COLO668 (cell line): ENCODE measurements at regions not wholly inside any gene's neighbourhood (a gene's known extent, or its start where the extent isn't known, plus 50 kb on each side); places are given as distances from the start of the nearest gene placed in this dataset.
"Not testable (repeated sequence)": the region's sequence is repeated elsewhere in the genome, so short reads cannot be mapped to it uniquely, and the experiment has no call there.

Experiments used
- DNase-seq: peaks from one replicate; lab custom pipeline; 2025; ENCODE audit not compliant: unreplicated experiment; lab: John Stamatoyannopoulos, UW

DNA sequence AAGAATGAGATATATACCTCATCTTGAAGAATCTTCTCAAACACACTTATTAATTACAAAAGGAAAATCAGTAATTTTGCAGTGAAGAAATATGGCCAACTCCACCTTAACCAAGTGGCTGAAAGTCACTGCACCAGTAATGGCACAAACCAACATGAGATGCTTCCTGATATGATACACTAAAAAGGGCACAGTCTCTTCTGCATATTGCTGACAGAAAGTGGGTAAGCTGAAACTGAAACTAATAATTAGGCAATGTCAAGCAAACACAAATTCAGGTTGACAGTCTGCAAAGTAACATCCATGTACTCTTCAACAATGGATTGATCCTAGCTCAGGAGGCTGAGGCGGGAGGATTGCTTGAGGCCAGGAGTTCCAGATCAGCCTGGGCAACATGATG lies 56.1 kb downstream of the ZNF22 start:
- DNase-seq = not testable (repeated sequence)

DNA sequence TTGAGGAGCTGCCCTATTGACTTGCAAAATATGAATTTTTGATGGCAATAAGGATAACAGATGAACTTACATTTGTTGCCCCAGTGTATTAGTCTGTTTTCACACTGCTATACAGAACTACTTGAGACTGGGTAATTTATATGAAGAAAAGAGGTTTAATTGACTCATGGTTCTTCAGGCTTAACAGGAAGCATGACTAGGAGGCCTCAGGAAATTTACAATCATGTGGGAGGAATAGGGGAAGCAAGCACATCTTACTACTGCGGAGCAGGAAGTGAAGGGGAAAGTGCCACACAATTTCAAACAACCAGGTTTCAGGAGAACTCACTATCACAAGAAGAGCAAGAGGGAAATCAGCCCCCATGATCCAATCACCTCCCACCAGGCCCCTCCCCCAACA lies 57.9 kb downstream of the ZNF22 start:
- no peak for DNase-seq

GRCh38 chr10:45058992-45059561 lies 58.4 kb downstream of the ZNF22 start:
- no peak for DNase-seq

GRCh38 chr10:45059632-45060031 lies 58.9 kb downstream of the ZNF22 start:
- DNase-seq = no peak

DNA sequence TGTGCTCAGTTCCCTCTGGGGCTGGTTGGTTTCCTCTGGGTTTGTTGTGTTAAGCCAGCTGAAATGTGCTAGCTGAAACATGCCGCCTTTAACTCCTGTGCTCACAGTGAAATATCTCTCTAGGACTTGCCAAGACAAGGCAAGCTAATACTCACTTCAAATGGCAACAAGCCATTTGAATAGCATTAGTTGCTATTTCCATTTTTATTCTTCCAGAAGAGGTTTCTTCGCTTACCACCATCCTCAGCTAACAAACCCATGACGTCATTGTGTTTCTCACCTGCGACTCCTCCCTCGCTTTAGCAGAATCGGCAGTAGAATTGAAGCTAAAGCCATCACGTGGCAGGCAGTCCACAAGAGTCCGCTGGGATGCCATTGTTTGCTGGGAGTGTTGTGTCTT lies 61.3 kb downstream of the ZNF22 start:
- DNase-seq = no peak

DNA sequence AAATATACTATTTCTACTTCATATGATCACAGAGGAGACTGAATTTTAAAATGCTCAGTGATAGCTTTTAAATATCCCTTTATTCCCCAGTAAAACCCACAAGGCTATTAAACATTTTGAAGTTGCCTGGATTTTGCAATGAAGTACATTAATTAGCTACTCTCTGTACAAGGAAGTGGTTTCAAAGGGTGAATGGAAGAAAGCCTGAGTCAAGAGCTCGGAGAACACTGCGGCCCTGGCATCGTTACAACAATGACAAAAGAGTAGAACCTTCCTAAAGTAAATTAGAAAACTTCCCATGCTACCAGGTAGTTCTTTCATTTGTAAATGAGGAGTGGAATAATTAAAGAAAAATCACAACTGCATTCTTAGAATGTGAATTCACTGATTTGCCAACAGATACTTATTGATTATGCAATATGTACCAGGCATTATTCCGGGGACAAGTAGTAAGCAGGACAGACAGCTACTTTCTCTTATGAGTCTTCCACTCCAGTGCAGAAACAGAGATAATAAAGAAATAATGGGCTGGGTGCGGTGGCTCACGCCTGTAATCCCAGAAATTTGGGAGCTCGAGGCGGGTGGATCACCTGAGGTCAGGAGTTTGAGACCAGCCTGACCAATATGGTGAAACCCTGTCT lies 63.0 kb downstream of the ZNF22 start:
- DNase-seq = no peak

DNA sequence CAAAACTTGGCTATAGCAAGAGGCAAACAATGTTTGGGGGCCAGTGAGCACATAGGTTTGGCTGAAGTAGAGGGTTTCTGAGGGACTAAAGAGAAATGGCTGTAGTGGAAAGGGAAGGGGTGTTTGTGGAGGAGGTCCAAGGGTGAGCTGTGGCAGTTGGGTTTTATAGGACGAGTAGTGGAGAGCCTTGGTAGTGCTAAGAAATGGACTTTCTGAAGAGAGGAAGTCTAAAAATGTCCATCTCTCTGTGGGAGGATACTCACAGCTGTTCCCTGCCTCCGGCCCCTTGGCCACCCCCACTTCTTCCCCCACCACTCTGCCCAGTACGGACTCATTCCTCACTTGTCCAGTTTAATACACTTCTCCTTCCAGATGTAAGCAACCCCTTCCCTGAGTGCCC lies 64.3 kb downstream of the ZNF22 start:
- no peak for DNase-seq

DNA sequence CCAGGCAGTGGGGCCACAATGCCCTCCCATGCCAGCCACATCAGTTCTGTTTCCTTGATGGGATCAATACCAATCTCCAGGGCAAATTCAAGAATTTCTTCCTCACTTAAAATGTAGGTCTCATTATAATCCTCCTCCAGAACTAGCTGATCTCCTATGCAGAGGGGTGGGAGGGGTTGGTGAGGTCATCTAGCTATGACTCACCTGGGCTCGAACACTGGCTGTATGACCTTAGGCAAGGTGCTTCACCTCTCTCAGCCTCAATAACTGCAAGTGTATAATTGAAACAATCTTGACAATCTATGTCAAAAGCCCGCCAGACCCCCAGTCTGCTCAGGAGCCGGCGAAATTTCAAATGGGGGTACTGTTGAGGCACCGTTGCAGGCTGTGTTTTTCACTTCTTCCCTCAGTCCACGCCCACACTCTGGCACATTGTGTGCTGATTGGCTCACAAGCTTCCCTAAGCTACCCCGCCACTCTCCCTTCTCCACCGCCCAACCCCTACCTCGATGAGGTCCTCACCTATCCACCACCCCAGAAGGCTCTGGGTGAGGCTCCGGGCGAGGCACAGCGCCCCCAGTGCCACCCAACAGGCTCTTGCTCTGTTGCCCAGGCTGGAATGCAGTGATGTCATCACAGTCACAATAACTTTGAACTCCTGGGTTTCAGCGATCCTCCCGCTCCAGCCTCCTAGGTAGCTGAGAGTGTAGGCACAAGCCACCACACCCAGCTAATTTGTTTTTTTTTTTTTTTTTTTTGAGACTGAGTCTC lies 70.5 kb downstream of the ZNF22 start:
- no peak for DNase-seq

DNA sequence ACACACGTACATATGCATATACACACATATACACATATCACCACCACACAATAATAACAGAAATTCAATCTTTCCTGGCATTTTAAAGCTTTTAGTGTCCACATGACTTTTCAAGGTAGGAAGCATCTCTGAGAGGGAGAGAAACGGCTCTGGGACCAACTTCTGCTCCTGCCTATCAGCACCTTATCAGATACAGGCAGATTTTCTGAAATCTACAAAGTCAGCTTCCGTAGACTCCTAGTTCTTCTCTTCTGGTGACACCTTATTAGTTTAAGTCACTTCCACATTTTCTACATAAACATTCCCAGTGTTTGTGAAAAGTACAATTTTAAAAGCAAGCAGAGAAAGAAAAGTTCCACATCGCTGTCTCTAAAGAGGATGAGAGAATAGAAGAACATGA lies 74.5 kb downstream of the ZNF22 start:
- DNase-seq = no peak

DNA sequence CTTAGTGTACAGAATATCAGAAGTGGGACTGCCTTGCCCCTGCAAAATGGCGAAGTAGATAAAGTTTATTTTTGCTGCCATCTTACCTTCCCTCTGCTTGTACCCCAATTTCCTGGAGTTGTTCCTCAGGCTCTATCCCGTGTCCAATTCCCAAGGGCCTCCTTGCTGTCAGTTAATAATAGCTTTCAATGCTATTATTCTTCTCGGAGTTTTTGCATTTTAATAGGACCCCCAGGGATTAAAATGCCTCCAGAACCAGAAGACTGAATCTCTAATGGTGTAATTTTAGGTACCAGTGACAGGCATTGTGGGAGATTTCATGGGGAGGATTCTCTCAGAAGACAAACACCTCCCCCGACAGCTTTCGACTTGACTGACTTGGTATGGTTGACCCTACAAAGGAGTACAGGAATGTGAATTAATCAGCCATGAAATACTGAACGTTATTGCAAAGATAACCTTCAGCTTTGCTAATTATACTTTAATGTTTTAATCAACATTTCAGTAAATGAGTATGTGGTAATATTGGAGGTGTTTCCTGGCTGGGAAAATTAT lies 75.2 kb downstream of the ZNF22 start:
- DNase-seq = no peak

- DNase-seq = no peak
Observed at GRCh38 chr10:45076891-45077290, 76.2 kb downstream of the ZNF22 start.

GRCh38 chr10:45080331-45080730 lies 79.6 kb downstream of the ZNF22 start:
- no peak for DNase-seq

- no peak for DNase-seq
Observed at GRCh38 chr10:45082176-45082575, 81.5 kb downstream of the ZNF22 start.

GRCh38 chr10:45091968-45092367 lies 91.2 kb downstream of the ZNF22 start:
- DNase-seq = no peak

GRCh38 chr10:45093945-45094344 lies 93.2 kb downstream of the ZNF22 start:
- DNase-seq = no peak

GRCh38 chr10:45095286-45095685 lies 94.6 kb downstream of the ZNF22 start:
- no peak for DNase-seq

GRCh38 chr10:45096001-45096400 lies 95.3 kb downstream of the ZNF22 start:
- no peak for DNase-seq

DNA sequence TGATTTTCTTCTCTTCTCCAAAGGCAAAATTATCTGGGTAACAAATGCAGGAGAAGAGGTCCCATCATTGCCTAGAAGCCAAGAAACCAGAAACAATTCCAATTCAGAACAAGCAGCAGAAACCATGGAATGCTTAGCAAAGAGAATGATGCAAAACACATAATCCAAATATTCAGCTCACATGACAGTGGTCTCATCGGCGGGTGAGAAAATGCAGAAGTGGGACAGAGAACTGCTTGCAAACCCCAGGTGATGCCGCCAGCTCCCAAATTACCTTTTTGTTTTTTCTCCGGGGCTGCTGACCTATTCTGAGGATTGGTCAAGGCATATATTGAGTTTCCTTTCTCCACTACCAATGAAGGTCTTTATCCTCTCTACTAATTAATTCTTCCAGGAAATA lies 99.7 kb downstream of the ZNF22 start:
- DNase-seq = no peak

GRCh38 chr10:45104674-45105073 lies 104.0 kb downstream of the ZNF22 start:
- no peak for DNase-seq

DNA sequence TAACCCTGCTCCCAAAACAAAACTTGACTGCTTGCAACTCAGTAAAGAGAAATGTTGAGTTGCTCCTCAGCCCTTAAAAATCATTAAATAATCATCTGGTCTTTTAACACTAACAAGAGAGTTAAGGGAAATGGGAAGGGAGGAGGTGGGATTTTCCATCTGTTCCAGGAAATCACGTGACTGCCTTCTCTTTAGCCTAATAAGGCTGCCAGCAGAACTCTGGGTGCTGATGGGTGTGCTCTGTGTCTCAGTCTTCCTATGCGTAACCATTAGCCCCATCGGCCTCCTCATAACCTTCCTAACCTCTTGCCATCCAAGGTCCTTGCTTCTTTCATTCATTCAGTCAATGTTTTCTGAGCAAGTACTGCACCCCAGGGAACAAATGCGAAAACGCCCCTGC lies 104.6 kb downstream of the ZNF22 start:
- DNase-seq = not testable (repeated sequence)

DNA sequence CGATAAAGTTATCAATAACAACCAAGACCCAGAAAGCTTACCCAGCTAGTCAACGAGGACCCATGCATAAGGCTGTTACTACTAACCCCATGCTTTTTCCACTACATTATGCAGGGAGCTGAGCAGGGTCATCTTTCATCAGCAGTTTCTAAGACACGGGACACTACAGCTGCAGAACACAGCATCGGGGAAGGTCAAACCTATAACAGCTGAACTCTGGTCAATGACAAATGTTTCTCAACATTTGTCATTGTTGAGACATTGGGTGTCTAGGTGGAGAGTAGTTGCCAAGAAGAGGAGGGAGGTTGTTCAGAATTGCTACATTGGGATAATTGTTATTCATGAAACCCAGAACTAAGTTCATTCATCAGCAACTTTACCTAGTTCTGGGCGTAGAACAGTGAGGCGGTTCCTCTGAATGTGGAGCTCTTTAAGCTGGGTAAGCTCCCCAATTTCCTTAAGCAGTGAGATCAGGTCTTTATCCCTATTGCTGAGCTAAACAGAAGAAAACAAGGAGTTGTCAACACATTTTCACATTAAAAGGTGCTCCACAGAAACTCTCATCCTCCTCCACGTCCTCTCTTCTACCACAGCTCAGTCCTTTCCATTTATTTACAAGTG lies 105.6 kb downstream of the ZNF22 start:
- DNase-seq = no peak

- no peak for DNase-seq
Observed at GRCh38 chr10:45111509-45111908, 110.8 kb downstream of the ZNF22 start.
